H9 (cell line): ENCODE measurements at regions not wholly inside any gene's neighbourhood (a gene's known extent, or its start where the extent isn't known, plus 50 kb on each side); places are given as distances from the start of the nearest gene placed in this dataset.
"Not testable (repeated sequence)": the region's sequence is repeated elsewhere in the genome, so short reads cannot be mapped to it uniquely, and the experiment has no call there.

Experiments
- DNase-seq: peaks from one replicate; pipeline ENCODE4 v3.0.0-alpha.2; 2017
- H2AFZ ChIP-seq: one replicate; pipeline ENCODE4 v1.6.1; 2013; ENCODE audit warnings: mild to moderate bottlenecking, low read length, control low read depth, moderate library complexity
- H2AK5ac ChIP-seq: 2 replicates; pipeline ENCODE4 v1.6.1; 2013; ENCODE audit warnings: low read length, control low read depth, mixed read lengths; ENCODE audit not compliant: insufficient read length
- H2BK120ac ChIP-seq: one replicate; pipeline ENCODE4 v1.6.1; 2013; ENCODE audit warnings: low read depth, mild to moderate bottlenecking, low read length, control low read depth, inconsistent platforms; ENCODE audit not compliant: poor library complexity, severe bottlenecking
- H2BK12ac ChIP-seq: 2 replicates; pipeline ENCODE4 v1.6.1; 2013; ENCODE audit warnings: low read length, control low read depth, mixed read lengths, low read depth; ENCODE audit not compliant: insufficient read length
- H2BK15ac ChIP-seq: 2 replicates; pipeline ENCODE4 v1.6.1; 2013; ENCODE audit warnings: low read depth, low read length, control low read depth
- H2BK20ac ChIP-seq: one replicate; pipeline ENCODE4 v1.6.1; 2013; ENCODE audit warnings: low read depth, mild to moderate bottlenecking, low read length, control low read depth, inconsistent platforms; ENCODE audit not compliant: poor library complexity, severe bottlenecking
- H2BK5ac ChIP-seq: 2 replicates; pipeline ENCODE4 v1.6.1; 2013; ENCODE audit warnings: low read length, control low read depth, mixed read lengths; ENCODE audit not compliant: insufficient read length
- H3K14ac ChIP-seq: 2 replicates; pipeline ENCODE4 v1.6.1; 2013; ENCODE audit warnings: low read length, control low read depth; ENCODE audit not compliant: insufficient read depth
- H3K18ac ChIP-seq: 2 replicates; pipeline ENCODE4 v1.6.1; 2013; ENCODE audit warnings: low read depth, mild to moderate bottlenecking, mixed read lengths, low read length, control low read depth; ENCODE audit not compliant: insufficient read length
- H3K23ac ChIP-seq: 2 replicates; pipeline ENCODE4 v1.6.1; 2013; ENCODE audit warnings: low read length, control low read depth, mixed read lengths, low read depth; ENCODE audit not compliant: insufficient read length
- H3K23me2 ChIP-seq: 2 replicates; pipeline ENCODE4 v1.6.1; 2013; ENCODE audit warnings: low read depth, mild to moderate bottlenecking, mixed read lengths, low read length, control low read depth; ENCODE audit not compliant: insufficient read length, poor library complexity, severe bottlenecking
- H3K27ac ChIP-seq: 2 replicates; pipeline ENCODE4 v1.5.1; 2013; ENCODE audit warnings: low read length, control low read depth, mixed read lengths, low read depth; ENCODE audit not compliant: insufficient read length
- H3K27me3 ChIP-seq: 2 replicates; pipeline ENCODE4 v1.6.1; 2013; ENCODE audit warnings: low read length, control low read depth, inconsistent platforms; ENCODE audit not compliant: insufficient read depth
- H3K4ac ChIP-seq: 2 replicates; pipeline ENCODE4 v1.6.1; 2013; ENCODE audit warnings: low read depth, mild to moderate bottlenecking, control low read depth, inconsistent platforms, low read length, moderate library complexity
- H3K4me1 ChIP-seq: 2 replicates; pipeline ENCODE4 v1.6.1; 2013; ENCODE audit warnings: low read length, control low read depth, inconsistent platforms; ENCODE audit not compliant: insufficient read depth
- H3K4me2 ChIP-seq: 2 replicates; pipeline ENCODE4 v1.6.1; 2013; ENCODE audit warnings: low read length, control low read depth, mixed read lengths; ENCODE audit not compliant: insufficient read length, insufficient read depth
- H3K56ac ChIP-seq: 2 replicates; pipeline ENCODE4 v1.6.1; 2013; ENCODE audit warnings: low read depth, mild to moderate bottlenecking, mixed read lengths, low read length, control low read depth; ENCODE audit not compliant: insufficient read length
- H3K79me1 ChIP-seq: 2 replicates; pipeline ENCODE4 v1.6.1; 2013; ENCODE audit warnings: low read depth, mild to moderate bottlenecking, moderate library complexity, low read length, control low read depth, inconsistent platforms; ENCODE audit not compliant: insufficient read depth, poor library complexity, severe bottlenecking
- H3K79me2 ChIP-seq: 2 replicates; pipeline ENCODE4 v1.6.1; 2013; ENCODE audit warnings: low read length, control low read depth, inconsistent platforms; ENCODE audit not compliant: insufficient read depth
- H3K9ac ChIP-seq: 2 replicates; pipeline ENCODE4 v1.6.1; 2013; ENCODE audit warnings: low read length, control low read depth, mixed read lengths; ENCODE audit not compliant: insufficient read length; ENCODE audit errors: extremely low read depth
- H3K9me3 ChIP-seq: one replicate; pipeline ENCODE4 v1.6.1; 2013; ENCODE audit warnings: low read depth, low read length, inconsistent platforms; ENCODE audit not compliant: control insufficient read depth
- H3T11ph ChIP-seq: one replicate; pipeline ENCODE4 v1.6.1; 2013; ENCODE audit warnings: mild to moderate bottlenecking, low read length, control low read depth, inconsistent platforms
- H4K20me1 ChIP-seq: one replicate; pipeline ENCODE4 v1.6.1; 2013; ENCODE audit not compliant: control insufficient read depth, insufficient read length, insufficient read depth
- H4K5ac ChIP-seq: 2 replicates; pipeline ENCODE4 v1.6.1; 2013; ENCODE audit warnings: low read depth, mild to moderate bottlenecking, mixed read lengths, low read length, control low read depth; ENCODE audit not compliant: insufficient read length
- H4K8ac ChIP-seq: replicated peaks from 2 replicates; pipeline ENCODE4 v1.6.1; 2013; ENCODE audit warnings: low read length, control low read depth, mixed read lengths, low read depth; ENCODE audit not compliant: insufficient read length
- H4K91ac ChIP-seq: 2 replicates; pipeline ENCODE4 v1.6.1; 2013; ENCODE audit warnings: low read depth, mild to moderate bottlenecking, moderate library complexity, mixed read lengths, low read length, control low read depth; ENCODE audit not compliant: insufficient read length
- H3K27ac Mint-ChIP-seq, 3 experiments: 2 replicates in 2 of 3; 3 replicates in 1 of 3; pipeline ENCODE4 v1.8.0; 2020 to 2021; ENCODE audit warnings: mixed read lengths in 3 of 3, mild to moderate bottlenecking in 1 of 3, moderate library complexity in 1 of 3
- H3K27me3 Mint-ChIP-seq: 2 replicates; pipeline ENCODE4 v1.8.0; 2021; ENCODE audit warnings: low read depth, mild to moderate bottlenecking, moderate library complexity, mixed read lengths
- H3K36me3 Mint-ChIP-seq, 3 experiments: 2 replicates in 2 of 3; 3 replicates in 1 of 3; pipeline ENCODE4 v1.8.0; 2020 to 2021; ENCODE audit warnings: low read depth in 3 of 3, mixed read lengths in 3 of 3; ENCODE audit not compliant: insufficient read depth in 1 of 3
- H3K4me1 Mint-ChIP-seq, 2 experiments: 2 replicates each; pipeline ENCODE4 v1.8.0; 2020; ENCODE audit warnings: mixed read lengths in 2 of 2
- H3K4me3 Mint-ChIP-seq, 2 experiments: 2 replicates in 1 of 2; 3 replicates in 1 of 2; pipeline ENCODE4 v1.8.0; 2020 to 2021; ENCODE audit warnings: mild to moderate bottlenecking in 2 of 2, mixed read lengths in 2 of 2, moderate library complexity in 1 of 2
- H3K9me3 Mint-ChIP-seq, 2 experiments: 2 replicates in 1 of 2; 3 replicates in 1 of 2; pipeline ENCODE4 v1.8.0; 2020; ENCODE audit warnings: mild to moderate bottlenecking in 2 of 2, mixed read lengths in 2 of 2, moderate library complexity in 1 of 2
- WGBS: extraction: QIAGEN DNeasy Blood & Tissue Kit; methylation state at CpG from one replicate; pipeline ENCODE4 v1.1.7; 2013; ENCODE audit warnings: missing lambda C conversion rate, low lambda C conversion rate, mixed read lengths; ENCODE audit not compliant: insufficient read length; ENCODE audit errors: extremely low coverage; 5-methylcytosine and 5-hydroxymethylcytosine counted together

DNA sequence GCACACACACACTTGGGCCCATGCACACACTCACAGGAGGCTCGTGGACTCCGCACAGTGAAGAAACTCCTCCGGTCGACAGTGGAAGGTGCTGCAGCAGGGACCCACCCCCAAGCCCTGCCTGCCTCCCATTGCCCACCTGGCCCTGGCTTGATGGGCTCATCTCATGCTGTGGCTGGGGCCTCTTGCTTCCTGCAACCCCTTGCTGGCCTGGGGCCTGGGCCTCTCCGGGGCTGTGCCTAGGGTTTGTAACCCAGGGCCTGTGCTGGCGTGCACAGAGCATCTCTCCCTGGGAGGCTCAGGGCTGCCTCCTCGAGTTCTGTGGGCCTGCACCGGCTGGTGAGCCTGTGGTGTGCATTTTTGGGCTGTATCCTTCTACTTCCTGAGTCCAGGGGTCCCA lies 524.0 kb downstream of the GOLGA6L6 start:
- not testable (repeated sequence) for H2BK12ac ChIP-seq, H3K4me1 ChIP-seq, DNase-seq, H3K23me2 ChIP-seq, H3K4me3 Mint-ChIP-seq, H4K91ac ChIP-seq, H3K4me1 Mint-ChIP-seq, H3K79me1 ChIP-seq, H3K9me3 Mint-ChIP-seq, H3K23ac ChIP-seq, H3K9me3 ChIP-seq, H4K8ac ChIP-seq, H3K4ac ChIP-seq, H3K9ac ChIP-seq, H3K27ac Mint-ChIP-seq, H3K4me2 ChIP-seq, H3K27me3 Mint-ChIP-seq, H2BK20ac ChIP-seq, H2BK120ac ChIP-seq, H2AFZ ChIP-seq, H3K56ac ChIP-seq, H3K27me3 ChIP-seq, H3K79me2 ChIP-seq, H3K36me3 Mint-ChIP-seq, H2BK5ac ChIP-seq, H3T11ph ChIP-seq, H2AK5ac ChIP-seq, H3K27ac ChIP-seq, H4K20me1 ChIP-seq, H3K18ac ChIP-seq, H3K14ac ChIP-seq, H2BK15ac ChIP-seq, H4K5ac ChIP-seq
- WGBS = no CpG with 5 or more reads among the region's 8 CpGs

DNA sequence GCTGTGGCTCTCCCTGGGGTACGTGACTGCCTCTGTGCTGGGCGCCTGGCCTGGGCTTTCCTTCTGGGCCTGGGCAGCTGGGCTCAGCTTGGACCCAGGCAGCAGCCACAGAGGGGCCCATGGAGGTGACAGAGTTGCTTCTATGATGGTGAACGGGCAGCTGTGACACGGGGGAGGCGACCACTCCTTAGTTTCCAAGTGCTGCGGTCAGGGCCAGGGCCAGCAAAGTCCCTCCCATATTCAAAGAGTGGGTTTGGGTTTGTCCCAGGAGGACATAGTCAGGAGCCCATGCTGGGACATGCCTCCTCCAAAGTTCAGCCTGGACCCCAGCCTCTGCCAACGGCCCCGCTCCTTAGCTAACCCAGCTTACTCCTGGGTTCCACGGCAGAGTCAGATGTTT lies 524.7 kb downstream of the GOLGA6L6 start:
- not testable (repeated sequence) for H3K27me3 Mint-ChIP-seq, H3K4me1 ChIP-seq, H3K27ac ChIP-seq, H3K4ac ChIP-seq, H3K9me3 ChIP-seq, H2BK120ac ChIP-seq, H3K56ac ChIP-seq, H2BK5ac ChIP-seq, H3K79me1 ChIP-seq, H3K9me3 Mint-ChIP-seq, H3K4me3 Mint-ChIP-seq, H3T11ph ChIP-seq, H3K79me2 ChIP-seq, H3K4me2 ChIP-seq, H2BK20ac ChIP-seq, H2BK15ac ChIP-seq, H3K23me2 ChIP-seq, H2AK5ac ChIP-seq, H3K14ac ChIP-seq, H3K23ac ChIP-seq, H2AFZ ChIP-seq, H3K36me3 Mint-ChIP-seq, H3K18ac ChIP-seq, H3K27me3 ChIP-seq, H3K4me1 Mint-ChIP-seq, H4K5ac ChIP-seq, DNase-seq, H4K91ac ChIP-seq, H3K27ac Mint-ChIP-seq, H4K8ac ChIP-seq, H4K20me1 ChIP-seq, H3K9ac ChIP-seq, H2BK12ac ChIP-seq
- no CpG with 5 or more reads among the region's 9 CpGs for WGBS

DNA sequence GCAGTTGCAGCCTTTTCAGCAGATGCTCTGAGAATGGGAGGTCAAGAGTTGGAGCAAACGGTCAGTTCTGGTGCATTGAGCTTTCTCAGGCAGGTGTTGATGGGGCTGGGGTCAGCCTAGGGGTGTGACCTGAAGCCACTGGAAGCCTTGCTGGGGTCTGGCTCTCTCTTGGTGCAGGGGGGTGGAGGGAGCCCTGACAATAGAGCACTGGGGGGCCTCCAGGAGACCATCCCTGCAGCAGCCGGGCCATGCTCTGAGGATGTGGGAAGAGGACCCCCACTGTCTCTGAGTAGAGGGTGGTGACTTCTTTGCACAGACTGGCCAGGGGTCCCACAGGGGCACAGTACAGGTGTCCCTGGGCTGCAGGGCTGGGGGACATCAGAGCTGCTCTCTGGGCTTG lies 528.8 kb downstream of the GOLGA6L6 start:
- H3K14ac ChIP-seq, H4K8ac ChIP-seq, H3K9me3 Mint-ChIP-seq, H3T11ph ChIP-seq, H3K79me2 ChIP-seq, H2BK20ac ChIP-seq, H3K4me1 ChIP-seq, H4K91ac ChIP-seq, H2AFZ ChIP-seq, H2AK5ac ChIP-seq, H3K18ac ChIP-seq, H3K9me3 ChIP-seq, H2BK15ac ChIP-seq, H3K4me1 Mint-ChIP-seq, H4K5ac ChIP-seq, H2BK12ac ChIP-seq, H3K23me2 ChIP-seq, H3K27ac Mint-ChIP-seq, H3K56ac ChIP-seq, H3K27ac ChIP-seq, H3K36me3 Mint-ChIP-seq, DNase-seq, H3K4me2 ChIP-seq, H3K9ac ChIP-seq, H2BK5ac ChIP-seq, H3K4ac ChIP-seq, H4K20me1 ChIP-seq, H2BK120ac ChIP-seq, H3K27me3 ChIP-seq, H3K4me3 Mint-ChIP-seq, H3K23ac ChIP-seq, H3K79me1 ChIP-seq, H3K27me3 Mint-ChIP-seq: not testable (repeated sequence)
- WGBS = no CpG with 5 or more reads among the region's 2 CpGs
